DMS79 treated with DMSO at 0.1 percent for 48 hours (cell line): ENCODE measurements at regions not wholly inside any gene's neighbourhood (a gene's known extent, or its start where the extent isn't known, plus 50 kb on each side); places are given as distances from the start of the nearest gene placed in this dataset.
A peak's percentile ranks its signal among the peaks of the same experiment; 100 is the strongest.
"Not testable (repeated sequence)": the region's sequence is repeated elsewhere in the genome, so short reads cannot be mapped to it uniquely, and the experiment has no call there.

ENCODE experiments used
- DNase-seq: peaks from one replicate; lab custom pipeline; 2025; lab: John Stamatoyannopoulos, UW

DNA sequence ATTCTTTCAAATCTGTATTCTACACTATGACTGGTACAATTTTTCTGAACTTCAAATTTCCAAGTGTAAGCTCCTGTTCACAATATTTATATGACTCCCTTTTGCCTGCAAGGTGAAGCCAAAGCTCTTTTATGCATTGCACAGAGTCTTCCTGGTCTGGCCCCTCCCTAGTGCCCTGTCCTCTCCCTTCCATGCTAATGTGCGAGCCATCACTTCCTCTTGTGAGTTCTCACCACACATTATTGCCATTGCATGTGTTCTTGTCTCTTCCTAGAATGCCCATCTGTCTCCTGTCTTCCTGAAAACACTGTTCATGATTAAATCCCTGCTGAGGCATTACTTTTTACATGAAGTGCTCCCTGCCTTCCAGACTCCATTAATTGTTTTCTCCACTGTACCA is 169.9 kb downstream of the MC4R start:
- DNase-seq = no peak

DNA sequence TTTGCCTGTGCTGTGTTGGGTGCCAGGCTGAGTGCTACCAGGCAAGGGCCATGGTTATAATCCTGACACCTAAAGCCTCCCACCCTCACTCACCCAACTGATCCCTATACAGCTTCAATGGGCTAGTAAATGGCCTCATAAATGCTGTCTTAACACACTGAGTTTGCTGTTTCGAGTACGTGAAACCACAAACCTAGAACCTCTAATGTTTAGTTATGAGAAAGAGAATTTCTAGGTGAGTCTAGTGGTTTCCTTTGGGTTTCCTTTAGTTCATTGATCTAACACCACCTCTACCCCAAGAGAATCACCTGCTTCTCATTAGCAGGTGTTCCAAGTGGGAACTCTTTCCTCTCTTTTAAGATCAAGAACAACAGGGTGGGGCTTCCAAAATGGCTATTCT is 172.0 kb downstream of the MC4R start:
- no peak for DNase-seq

DNA sequence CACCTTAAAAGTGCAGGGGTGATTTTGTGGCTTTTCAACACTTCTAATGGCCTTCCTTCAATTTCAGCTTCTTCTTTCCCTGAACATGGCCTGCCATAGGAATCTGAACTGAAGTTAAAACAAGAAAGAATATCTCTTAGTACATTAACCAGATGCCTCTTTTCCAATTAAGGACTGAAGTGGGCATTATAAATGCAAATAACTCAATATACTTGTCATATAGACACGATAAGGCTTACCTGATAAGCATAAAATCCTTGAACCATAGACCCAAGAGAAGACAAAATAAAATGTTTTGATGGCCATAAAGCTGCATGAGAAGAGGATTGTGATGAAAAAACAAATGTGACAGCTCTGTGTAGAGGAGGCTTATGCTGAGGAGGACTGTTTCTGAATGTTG is 173.1 kb downstream of the MC4R start:
- DNase-seq = no peak

DNA sequence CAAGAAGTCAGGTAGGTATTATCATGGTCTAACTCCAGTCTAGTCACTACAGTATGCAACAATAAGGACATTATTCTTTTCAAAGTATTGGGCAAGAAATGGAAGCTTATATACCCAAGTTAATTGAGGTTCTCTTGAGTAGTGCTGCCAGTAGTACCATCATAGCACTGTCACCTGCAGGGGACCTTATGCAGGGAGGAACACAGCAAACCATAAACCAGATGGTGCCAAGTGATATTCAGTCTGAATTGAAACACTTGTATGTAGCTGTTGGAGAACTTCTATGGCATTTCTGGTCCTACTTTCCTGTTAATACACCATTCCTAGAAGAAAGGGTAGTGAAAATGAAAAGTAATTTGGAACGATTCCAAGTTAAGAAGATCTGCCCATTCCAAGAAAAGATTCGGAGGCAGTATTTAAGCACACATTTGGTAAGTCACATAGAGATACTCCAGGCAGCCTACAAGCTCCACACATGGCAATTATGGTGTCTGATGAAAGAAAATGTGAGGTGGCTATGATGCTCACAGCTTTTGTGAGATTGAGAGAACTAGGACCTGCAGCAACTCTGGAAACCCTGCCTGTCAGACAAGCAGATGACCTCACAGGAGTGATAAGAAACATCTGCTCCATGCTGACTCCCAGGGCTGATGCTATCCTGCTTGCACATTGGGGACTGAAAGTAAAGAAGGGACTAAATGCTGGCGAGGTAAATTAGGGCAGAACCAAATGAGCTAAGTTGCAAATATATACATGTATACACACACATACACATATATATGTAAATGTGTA is 174.7 kb downstream of the MC4R start:
- no peak for DNase-seq

DNA sequence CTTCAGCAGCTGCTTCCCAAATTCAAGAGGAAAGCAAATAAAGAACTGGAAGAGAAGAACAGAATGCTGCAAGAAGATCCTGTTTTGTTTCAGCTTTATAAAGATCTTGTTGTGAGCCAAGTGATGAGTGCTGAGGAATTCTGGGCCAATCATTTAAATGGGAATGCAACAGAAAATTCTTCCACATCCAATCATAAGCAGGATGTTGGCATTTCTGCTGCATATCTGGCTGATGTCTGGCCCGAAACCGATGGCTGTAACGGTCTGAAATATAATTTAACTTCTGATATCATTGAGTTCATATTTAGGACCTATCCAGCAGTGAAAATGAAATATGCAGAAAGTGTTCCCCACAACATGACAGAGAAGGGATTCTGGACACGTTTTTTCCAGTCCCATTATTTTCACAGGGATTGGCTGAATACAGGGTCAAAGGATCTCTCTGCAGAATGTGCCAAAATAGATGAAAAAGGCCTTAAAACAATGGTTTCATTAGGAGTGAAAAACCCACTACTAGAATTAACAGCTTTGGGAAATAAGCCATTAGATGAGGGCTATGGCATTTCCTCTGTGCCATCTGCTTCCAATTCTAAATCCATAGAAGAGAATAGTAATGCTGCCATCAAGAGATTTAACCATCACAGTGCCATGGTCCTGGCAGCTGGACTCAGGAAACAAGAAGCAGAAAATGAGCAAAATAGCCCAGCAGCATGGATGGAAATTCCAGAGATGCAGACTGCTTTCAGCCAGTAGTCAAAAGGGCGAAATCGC is 175.6 kb downstream of the MC4R start:
- no peak for DNase-seq

DNA sequence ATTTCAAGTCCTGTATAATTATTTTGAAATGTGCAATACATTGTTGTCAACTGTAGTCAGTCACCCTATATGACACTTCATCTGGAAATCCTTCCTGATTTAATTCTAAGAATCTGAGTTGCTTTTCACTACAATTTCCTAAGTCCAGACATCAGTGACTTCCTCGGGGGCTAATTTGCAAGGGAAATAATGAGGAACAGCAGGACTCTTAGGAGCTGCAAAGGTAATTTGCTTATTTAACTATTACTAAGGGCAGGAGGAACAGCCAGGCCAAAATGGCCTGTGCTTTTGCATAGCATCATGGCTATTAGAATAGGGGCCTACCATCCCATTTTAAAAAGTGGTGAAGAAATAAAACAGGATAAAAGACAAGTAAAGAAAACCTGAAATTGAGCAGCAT is 178.8 kb downstream of the MC4R start:
- no peak for DNase-seq

DNA sequence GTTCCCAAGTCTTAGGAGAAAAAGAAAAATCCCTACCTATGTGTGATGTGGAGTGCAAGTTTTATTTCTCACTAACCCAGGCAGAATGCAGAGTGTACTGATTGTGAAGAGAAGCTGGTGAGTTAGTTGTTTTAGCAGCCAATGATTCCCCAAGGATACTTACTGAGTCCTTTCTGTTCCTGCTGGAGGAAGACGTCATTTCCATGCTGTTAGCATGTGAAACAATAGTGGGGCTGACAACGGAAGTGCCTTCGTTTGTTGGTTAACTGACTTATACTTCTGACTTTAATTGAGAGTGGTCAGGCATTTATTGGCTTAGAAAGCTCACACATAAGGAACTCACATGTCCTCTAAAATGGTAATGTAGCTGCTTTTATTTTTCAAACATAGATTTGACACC is 180.6 kb downstream of the MC4R start:
- no peak for DNase-seq

DNA sequence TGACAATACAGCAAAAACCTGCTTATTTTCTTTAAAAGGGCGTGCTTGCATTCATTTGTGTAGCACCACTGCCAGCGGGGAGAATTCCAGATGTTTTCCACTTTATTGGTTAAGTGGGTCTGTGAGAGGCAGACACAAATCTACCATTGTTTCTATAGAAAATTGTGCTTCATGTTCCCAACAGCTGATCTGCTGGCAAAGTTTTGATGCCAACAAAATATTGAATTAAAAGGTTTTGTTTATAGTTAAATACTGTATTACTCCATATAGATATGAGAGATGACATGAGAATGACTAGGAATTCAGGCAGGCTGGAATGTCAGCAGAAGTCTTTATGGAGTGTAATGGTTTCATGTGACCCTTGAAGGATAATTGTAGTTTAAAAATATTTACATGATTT is 182.7 kb downstream of the MC4R start:
- DNase-seq = no peak

DNA sequence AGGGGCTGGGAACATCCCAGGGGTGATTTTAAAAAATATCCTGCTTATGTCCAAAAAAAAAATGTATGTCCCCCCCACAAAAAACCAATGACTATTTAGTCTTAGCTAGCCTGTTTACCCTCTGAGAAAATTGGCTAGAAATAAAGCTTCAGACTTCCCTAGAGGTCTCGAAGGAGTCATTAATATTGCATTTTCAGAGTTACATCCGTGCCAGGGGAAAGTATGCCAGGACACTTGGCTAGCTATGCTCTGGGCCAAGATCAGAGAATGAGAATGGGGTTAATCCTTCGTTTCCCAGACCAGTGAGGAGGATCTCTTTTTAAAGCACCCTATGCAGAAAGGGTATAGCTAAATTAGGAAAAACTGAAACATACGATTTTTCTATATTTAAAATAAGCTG is 183.6 kb downstream of the MC4R start:
- no peak for DNase-seq

DNA sequence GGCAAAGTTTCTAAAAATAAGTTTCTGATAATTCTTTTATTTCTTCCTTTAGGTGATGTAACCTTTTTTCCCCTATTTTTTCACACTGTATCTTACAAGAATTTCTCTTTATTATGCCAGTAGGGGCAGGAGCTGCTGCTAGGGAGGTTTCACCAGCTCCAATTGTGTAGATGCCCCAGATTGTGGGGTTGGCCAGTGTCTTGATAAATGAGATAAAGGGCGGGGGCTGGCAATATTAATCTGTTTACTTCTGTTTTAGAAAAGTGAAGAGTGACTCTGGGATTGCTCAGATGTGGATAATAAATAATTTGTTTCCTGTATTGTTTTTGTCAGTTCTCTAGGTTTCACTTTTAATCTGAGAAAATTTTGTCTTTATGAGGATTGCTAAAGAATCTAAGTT is 190.4 kb downstream of the MC4R start:
- no peak for DNase-seq

DNA sequence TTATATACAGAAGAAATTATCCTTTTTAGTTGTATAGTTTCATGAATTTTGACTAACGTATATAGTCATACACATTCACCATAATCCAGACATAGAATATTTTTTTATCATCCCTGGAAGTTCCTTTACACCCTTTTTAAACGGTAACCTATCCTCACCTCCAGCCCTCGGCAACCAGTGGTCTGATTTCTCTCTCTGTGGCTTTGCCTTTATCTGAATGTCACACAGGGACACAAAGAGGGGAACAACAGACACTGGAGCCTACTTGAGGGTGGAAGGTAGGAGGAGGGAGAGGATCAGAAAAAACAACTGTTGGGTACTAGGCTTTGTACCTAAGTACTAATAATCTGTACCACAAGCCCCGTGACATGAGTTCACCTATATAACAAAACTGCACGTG is 191.9 kb downstream of the MC4R start:
- DNase-seq = no peak

DNA sequence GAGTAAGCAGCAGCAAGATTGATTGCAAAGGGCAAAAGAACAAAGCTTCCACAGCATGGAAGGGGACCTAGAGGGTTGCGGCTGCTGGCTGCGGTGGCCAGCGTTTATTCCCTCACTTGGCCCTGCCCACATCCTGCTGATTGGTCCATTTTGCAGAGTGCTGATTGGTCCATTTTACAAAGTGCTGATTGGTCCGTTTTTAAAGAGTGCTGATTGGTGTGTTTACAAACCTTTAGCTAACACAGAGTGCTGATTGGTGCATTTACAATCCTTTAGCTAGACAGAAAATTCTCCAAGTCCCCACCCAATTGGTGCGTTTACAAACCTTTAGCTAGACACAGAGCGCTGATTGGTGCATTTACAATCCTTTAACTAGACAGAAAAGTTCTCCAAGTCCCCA is 194.4 kb downstream of the MC4R start:
- not testable (repeated sequence) for DNase-seq

DNA sequence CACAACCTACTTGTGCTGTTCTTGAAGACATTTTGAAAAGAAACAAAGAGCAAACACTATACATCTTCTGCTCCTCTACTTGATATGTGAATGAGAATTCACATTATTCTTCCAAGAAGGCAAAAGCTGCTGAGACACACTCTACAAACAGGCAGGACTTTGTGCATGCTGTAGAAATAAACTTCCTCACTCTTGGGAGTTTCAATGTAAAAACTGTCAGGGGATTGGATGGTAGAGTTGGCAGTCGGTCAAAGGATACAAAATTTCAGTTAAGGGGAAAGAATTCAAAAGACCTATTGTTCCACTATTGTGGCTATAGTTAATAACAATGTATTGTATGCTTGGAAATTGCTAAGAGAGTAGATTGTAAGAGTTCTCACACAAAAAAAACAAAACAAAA is 196.3 kb downstream of the MC4R start:
- no peak for DNase-seq

DNA sequence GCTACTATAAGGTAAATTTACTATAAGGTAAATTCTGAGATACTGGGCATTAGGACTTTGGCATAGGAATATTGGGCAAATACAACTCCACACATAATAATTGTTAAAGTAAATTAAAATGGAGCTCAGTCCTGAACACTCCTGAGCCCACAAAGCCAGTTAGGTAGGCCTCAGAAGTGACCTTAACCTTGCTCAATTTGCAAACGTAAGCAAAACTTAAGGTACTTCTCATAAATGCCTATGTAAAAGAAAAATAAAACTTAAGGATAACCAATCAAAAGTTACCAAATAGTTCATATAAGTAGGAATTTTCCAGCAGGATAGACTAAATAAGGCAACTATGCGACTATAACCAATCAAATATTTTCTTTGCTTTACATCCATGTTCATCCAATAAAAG is 197.7 kb downstream of the MC4R start:
- no peak for DNase-seq

DNA sequence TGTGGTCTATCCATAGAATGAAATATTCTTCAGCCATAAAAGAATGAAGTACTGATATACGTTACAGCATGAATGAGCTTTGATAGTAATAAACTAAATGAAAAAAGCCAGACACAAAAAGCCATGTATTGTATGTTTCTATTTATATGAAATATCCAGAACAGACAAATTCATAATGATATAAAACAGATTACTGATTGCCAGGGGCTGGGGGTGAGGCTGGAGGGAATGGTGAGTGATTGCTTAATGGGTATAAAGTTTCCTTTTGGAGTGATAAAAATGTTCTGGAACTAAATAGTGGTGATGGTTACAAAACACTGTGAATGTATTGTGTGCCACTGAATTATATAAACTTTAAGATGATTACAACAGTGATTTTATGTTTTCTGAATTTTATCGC is 200.5 kb downstream of the MC4R start:
- DNase-seq = no peak

DNA sequence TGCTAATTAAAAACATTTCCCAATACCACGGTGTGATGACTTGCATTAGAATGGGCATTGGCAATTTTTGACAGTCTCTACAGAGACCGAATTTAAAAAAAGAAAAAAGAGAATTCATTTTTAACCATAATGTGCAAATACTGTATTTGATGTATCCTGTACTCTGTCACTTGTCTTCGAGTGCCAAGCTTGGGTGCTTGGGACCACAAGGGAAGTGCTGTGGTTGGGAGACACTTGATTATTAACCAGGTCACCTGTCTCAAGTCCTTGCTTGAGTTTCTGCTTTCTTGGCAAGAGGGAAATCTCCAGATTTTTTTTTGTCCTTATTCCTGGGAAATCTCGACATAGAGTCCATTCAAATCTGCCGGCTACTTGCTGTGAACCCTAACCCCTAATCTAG is 209.0 kb downstream of the MC4R start:
- no peak for DNase-seq

DNA sequence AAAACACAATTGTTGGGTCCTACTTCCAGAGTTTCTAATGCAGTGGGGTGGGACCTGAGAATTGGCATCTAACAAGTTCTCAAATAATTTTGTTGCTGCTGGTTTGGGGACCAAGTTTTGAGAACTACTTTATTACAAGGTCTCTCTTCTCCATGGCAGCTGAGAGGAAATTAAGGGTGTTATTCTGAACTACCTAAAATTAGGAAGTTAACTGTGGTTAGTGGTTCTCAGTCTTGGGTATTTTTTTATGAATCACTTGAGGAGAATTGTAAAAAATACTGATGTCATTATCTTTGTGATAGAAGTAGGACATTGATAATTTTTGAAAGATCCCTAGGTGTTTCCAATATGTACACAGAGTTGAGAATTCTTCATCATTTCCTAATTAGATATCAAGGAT is 210.2 kb downstream of the MC4R start:
- DNase-seq = no peak

DNA sequence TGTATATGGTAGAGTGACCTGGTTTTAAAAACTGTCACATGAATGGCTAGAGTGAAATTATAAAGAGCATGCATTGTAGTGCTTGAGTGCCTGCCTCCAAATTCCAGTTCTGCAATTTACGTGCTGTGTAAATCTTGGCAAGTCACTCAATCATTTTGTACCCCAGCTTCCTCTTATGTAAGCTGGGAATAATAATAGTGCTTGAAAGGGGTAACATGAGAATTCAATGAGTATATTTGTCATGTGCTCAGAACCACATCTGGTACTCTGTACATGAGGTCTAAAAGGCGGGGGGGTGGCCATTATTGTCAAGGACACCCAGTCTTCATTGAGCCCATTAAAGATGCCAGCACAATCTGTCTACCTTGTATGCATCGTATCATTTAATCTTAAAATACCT is 214.8 kb downstream of the MC4R start:
- peak; percentile 5 for DNase-seq

DNA sequence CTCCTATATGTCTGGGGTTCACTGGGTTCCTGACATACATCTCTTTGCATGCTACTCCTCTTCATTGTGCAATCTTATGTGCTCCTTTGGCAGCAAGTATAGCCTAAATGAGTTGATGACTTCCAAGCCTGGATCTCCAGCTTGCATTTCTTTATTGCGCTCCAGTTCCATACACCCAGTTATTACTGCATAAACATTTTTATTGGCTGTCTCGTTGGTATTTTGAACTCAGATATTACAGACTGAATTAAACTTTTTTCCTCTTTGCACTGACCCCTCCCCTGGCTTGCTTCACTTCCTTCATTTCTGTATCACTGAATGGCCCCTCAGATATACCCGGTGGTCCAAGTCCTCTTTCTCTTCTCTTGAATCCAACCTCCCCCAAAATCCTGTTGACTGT is 219.2 kb downstream of the MC4R start:
- DNase-seq = no peak

DNA sequence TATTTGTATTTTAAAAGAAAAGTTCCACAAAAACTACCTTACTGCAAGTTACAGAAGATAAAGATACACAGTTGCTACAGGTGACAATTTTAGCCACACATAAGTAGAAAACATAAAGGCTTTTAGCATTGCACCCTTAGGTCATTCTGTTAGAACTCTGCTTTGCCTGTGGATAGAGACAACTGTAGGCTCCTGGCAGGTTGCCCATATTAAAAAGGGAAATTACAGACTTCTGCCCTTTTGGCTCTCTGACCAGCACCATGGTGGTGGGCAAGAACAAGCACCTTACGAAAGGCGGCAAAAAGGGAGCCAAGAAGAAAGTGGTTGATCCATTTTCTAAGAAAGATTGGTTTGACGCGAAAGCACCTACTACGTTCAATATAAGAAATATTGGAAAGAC is 223.3 kb downstream of the MC4R start:
- no peak for DNase-seq

DNA sequence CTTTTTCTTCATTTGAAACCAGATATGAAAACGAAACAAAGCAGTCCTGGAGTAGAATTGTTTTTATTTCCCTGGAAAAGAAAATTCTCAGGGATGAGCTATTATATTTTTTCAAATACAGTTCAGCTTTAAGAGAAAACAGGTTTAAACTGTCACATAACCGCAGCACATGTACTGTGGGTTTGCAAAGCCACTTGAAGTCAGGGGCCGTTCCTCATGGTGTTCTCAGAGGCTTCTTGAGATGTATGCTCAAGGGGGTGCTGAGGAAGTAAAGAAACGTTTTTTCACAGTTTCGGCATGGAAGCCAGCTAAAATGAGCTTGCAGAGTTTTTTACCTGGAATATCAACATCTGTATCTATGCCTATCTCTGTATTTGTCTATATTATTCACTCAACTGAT is 225.3 kb downstream of the MC4R start:
- peak; percentile 25 for DNase-seq

DNA sequence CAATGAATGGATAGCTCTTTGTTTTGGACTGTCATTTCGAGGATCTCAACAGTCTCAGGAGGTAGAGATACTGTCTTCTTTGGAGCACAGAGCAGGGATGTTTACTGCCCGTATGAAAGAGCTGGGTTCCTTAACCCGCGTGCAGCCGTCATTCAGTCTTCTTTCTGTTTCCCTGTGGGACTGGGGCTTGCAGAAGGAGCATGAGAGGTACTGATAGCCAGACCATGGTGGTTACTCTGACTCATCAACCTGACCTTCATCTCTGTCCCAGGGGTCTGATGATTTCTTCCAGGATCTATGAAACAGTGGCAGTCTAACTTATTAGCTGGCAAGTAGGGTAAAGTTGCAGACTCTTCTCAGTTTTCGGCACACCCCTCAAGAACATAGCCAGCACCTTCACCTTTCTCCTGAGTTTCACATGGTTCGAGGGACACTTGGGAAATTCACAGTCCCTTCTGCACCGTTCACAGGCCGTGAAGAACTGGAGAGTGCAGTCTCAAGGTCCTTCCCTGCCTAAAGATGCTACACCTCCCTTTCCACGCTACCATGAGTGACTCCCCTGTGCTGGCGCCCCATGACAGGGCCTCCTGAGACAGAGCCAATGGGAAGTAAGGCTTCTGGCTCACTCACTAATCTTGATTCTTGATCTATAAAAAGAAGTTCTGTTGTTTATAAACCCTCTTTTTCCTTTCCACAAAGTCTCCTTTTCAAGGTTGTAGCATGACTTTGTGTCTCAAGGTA is 226.2 kb downstream of the MC4R start:
- DNase-seq = no peak

DNA sequence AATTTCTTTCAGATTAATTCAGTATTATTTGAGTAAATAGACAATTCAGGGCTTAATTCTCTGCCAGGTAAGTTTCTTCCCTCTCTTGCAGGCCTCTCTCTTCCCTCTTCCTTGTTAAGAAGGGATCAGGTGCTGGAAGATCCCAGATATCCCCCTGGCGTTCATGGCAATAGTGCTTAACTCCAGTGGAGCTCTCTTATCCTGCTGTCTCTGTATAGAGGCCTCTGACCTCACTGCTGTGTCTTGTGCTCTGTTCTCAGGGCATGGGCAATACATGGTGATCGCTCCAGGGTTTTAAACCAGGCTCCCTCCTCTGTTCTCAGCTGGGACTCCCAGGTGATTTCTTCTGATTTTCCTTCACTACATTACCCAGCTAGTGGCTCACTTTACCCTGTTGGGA is 226.8 kb downstream of the MC4R start:
- DNase-seq = no peak
